HepG2 (cell line): ENCODE measurements at regions not wholly inside any gene's neighbourhood (a gene's known extent, or its start where the extent isn't known, plus 50 kb on each side); places are given as distances from the start of the nearest gene placed in this dataset.

Source experiments
- ARID4A ChIP-seq: sonication (generic); formaldehyde crosslinking; IDR thresholded peaks from 2 replicates; pipeline ENCODE4 v1.5.0; 2020; ENCODE audit warnings: mild to moderate bottlenecking, missing genetic modification reagents, borderline replicate concordance
- ATF2 ChIP-seq: sonication (generic); formaldehyde crosslinking; IDR thresholded peaks from 2 replicates; pipeline ENCODE4 v1.4.0; 2020; ENCODE audit warnings: missing genetic modification reagents
- FOXM1 ChIP-seq: sonication (generic); formaldehyde crosslinking; IDR thresholded peaks from 2 replicates; pipeline ENCODE4 v1.5.0; 2020; ENCODE audit warnings: missing genetic modification reagents
- JUND ChIP-seq: sonication (generic); formaldehyde crosslinking; IDR thresholded peaks from 2 replicates; pipeline ENCODE4 v1.8.0; 2022; ENCODE audit warnings: mild to moderate bottlenecking, missing genetic modification reagents
- KDM4B ChIP-seq: sonication (generic); formaldehyde crosslinking; IDR thresholded peaks from 2 replicates; pipeline ENCODE4 v1.4.0; 2020; ENCODE audit warnings: missing genetic modification reagents
- PHF5A ChIP-seq: IDR thresholded peaks from one replicate; pipeline ENCODE4 v1.6.1; 2018; ENCODE audit warnings: low read depth, missing genetic modification reagents; ENCODE audit not compliant: unreplicated experiment
- POLR2AphosphoS2 ChIP-seq: IDR thresholded peaks from 2 replicates; pipeline ENCODE4 v1.6.1; 2011; ENCODE audit warnings: low read depth, low read length, improper control_type of control experiment
- RXRA ChIP-seq: sonication (generic); formaldehyde crosslinking; IDR thresholded peaks from 2 replicates; pipeline ENCODE4 v1.5.1; 2020; ENCODE audit warnings: missing genetic modification reagents
- SMAD1 ChIP-seq: sonication (generic); formaldehyde crosslinking; IDR thresholded peaks from 2 replicates; pipeline ENCODE4 v1.4.0; 2020; ENCODE audit warnings: missing genetic modification reagents, low read depth, mild to moderate bottlenecking, borderline replicate concordance
- SRF ChIP-seq: IDR thresholded peaks from 2 replicates; pipeline ENCODE4 v1.6.1; 2011; ENCODE audit warnings: mild to moderate bottlenecking, low read depth, low read length, moderate library complexity
- SRSF1 ChIP-seq: fragments of 200-400 bp; formaldehyde crosslinking; optimal IDR thresholded peaks from 2 replicates; pipeline ENCODE3; 2017; ENCODE audit warnings: mild to moderate bottlenecking, low read depth, low read length, moderate library complexity
- TAF15 ChIP-seq: fragments of 200-400 bp; formaldehyde crosslinking; IDR thresholded peaks from one replicate; pipeline ENCODE4 v1.6.1; 2018; ENCODE audit warnings: mild to moderate bottlenecking, low read depth, low read length; ENCODE audit not compliant: poor library complexity, severe bottlenecking
- TBP ChIP-seq: sonication (generic); formaldehyde crosslinking; IDR thresholded peaks from 2 replicates; pipeline ENCODE4 v1.5.0; 2020; ENCODE audit warnings: missing genetic modification reagents
- TERF1 ChIP-seq: sonication (generic); formaldehyde crosslinking; IDR thresholded peaks from 2 replicates; pipeline ENCODE4 v1.8.0; 2022; ENCODE audit warnings: mild to moderate bottlenecking, missing genetic modification reagents, moderate library complexity
- ZMYM2 ChIP-seq: sonication (generic); formaldehyde crosslinking; IDR thresholded peaks from 2 replicates; pipeline ENCODE4 v1.8.0; 2022; ENCODE audit warnings: mild to moderate bottlenecking, missing genetic modification reagents
- ZNF614 ChIP-seq: IDR thresholded peaks from 2 replicates; pipeline ENCODE4 v1.6.1; 2018; ENCODE audit warnings: missing biosample characterization, missing genetic modification reagents, inconsistent platforms, borderline replicate concordance
- ZNF652 ChIP-seq: IDR thresholded peaks from 2 replicates; pipeline ENCODE4 v1.6.1; 2016; ENCODE audit warnings: low read depth, borderline replicate concordance
- ZNF670 ChIP-seq: sonication (generic); formaldehyde crosslinking; IDR thresholded peaks from 2 replicates; pipeline ENCODE4 v1.8.0; 2022; ENCODE audit warnings: mild to moderate bottlenecking, missing genetic modification reagents, borderline replicate concordance
- ZXDC ChIP-seq: sonication (generic); formaldehyde crosslinking; IDR thresholded peaks from 2 replicates; pipeline ENCODE4 v1.5.0; 2020; ENCODE audit warnings: mild to moderate bottlenecking, missing genetic modification reagents

GRCh38 chr6:1230689-1231605, 81.0 kb upstream of the FOXQ1 start (continued):
- peak; percentile 60; the same call in 1 of the 2 replicates for TF ChIP-seq ARID4A (CRISPR knock-in tag)
- TF ChIP-seq TERF1 = no peak
- peak; percentile 73; the same call in 1 of the 2 replicates for TF ChIP-seq ZNF614 (CRISPR knock-in tag)
- TF ChIP-seq SRF = no peak
- peak; percentile 98 for TF ChIP-seq ZNF652 (CRISPR knock-in tag)
- no peak for TF ChIP-seq FOXM1 (CRISPR knock-in tag)
- TF ChIP-seq SMAD1 (CRISPR knock-in tag) = no peak
- TF ChIP-seq POLR2AphosphoS2 = no peak
- no peak for TF ChIP-seq SRSF1
- 0 out of 2 replicates have a peak, but pooled peaks have one; percentile 42 for TF ChIP-seq RXRA (CRISPR knock-in tag)
- no peak for TF ChIP-seq TBP (CRISPR knock-in tag)
- TF ChIP-seq ATF2 = peak; percentile 69; the same call in 1 of the 2 replicates
- no peak for TF ChIP-seq JUND (CRISPR knock-in tag)
- TF ChIP-seq KDM4B (CRISPR knock-in tag) = no peak
- TF ChIP-seq PHF5A (CRISPR knock-in tag) = no peak
- TF ChIP-seq TAF15 = no peak
- no peak for TF ChIP-seq ZNF670
- TF ChIP-seq ZMYM2 = no peak
- TF ChIP-seq ZXDC (CRISPR knock-in tag) = no peak
